Tibial artery (tissue), 4 donors: ENCODE measurements at regions not wholly inside any gene's neighbourhood (a gene's known extent, or its start where the extent isn't known, plus 50 kb on each side); places are given as distances from the start of the nearest gene placed in this dataset.

Experiments used
- DNase-seq, 2 donors: peaks; one replicate each; pipeline ENCODE4 v3.0.0-alpha.2; 2019
- H3K27ac ChIP-seq, 2 donors: fragments of 200-600 bp; sonication (generic) in 1 of 2; 1 replicate in 1 of 2; 2 replicates in 1 of 2; pipeline ENCODE4 v1.5.1; 2018 to 2019; ENCODE audit warnings: mild to moderate bottlenecking in 1 of 2
- H3K27me3 ChIP-seq, 2 donors: fragments of 200-600 bp; sonication (generic) in 1 of 2; one replicate each; pipeline versions ENCODE4 v1.5.1 to v1.6.0; 2016 to 2019
- H3K36me3 ChIP-seq, 3 donors: fragments of 200-600 bp; sonication (generic) in 2 of 3; one replicate each; pipeline ENCODE4 v1.5.1; 2016 to 2019; ENCODE audit warnings: mild to moderate bottlenecking in 2 of 3
- H3K4me1 ChIP-seq, 4 donors: fragments of 200-600 bp; sonication (generic) in 2 of 4; 1 replicate in 3 of 4; 2 replicates in 1 of 4; pipeline ENCODE4 v1.5.1; 2016 to 2019
- H3K4me3 ChIP-seq, 2 donors: fragments of 200-600 bp; sonication (generic) in 1 of 2; 1 replicate in 1 of 2; 2 replicates in 1 of 2; pipeline ENCODE4 v1.5.1; 2018 to 2019; ENCODE audit warnings: mild to moderate bottlenecking in 2 of 2
- H3K9me3 ChIP-seq, 3 donors: fragments of 200-600 bp; sonication (generic) in 1 of 3; one replicate each; pipeline ENCODE4 v1.5.1; 2016 to 2019
- CTCF ChIP-seq, 2 experiments: fragments of 200-600 bp in 1 of 2; fragments of 450-650 bp in 1 of 2; IDR thresholded peaks; one replicate each; pipeline ENCODE4 v1.5.1; 2017 to 2019; ENCODE audit warnings: antibody characterized with exemption in 2 of 2, mild to moderate bottlenecking in 1 of 2, moderate library complexity in 1 of 2
- intact Hi-C: fragments of 100-400 bp; cut with DNase I; formaldehyde crosslinking; loops from one replicate; pipeline ENCODE4 v1.15.0; 2023; ENCODE audit warnings: low total_unique reads

GRCh38 chr2:145190031-145190703 lies 670.2 kb upstream of the ZEB2 start:
- intact Hi-C loops, result no loop called here
- no peaks in the 10 kb centered on the region for H3K9me3 ChIP-seq
- H3K4me1 ChIP-seq, result no peaks in the 10 kb centered on the region
- TF ChIP-seq CTCF (IDR thresholded peaks at IDR 0.05), result no peak
- no peak overlapping the region for H3K4me3 ChIP-seq
- no peak for DNase-seq
- no peak overlapping the region for H3K27ac ChIP-seq
- H3K36me3 ChIP-seq, result no peaks in the 10 kb centered on the region
- no peaks in the 10 kb centered on the region for H3K27me3 ChIP-seq

- intact Hi-C loops, result no loop called here
- no peak for DNase-seq
- Histone ChIP-seq H3K36me3 (no peaks in the 10 kb centered on the region), H3K4me1 (peaks cover 0 to 4% (median 2%) of the 10 kb centered on the region in 4 donors), H3K27ac (no peak overlapping the region), H3K27me3 (no peaks in the 10 kb centered on the region), H3K9me3 (no peaks in the 10 kb centered on the region), H3K4me3 (no peak overlapping the region)
- TF ChIP-seq CTCF (IDR thresholded peaks at IDR 0.05), result no peak
Observed at GRCh38 chr2:145186303-145186702, 666.4 kb upstream of the ZEB2 start.

GRCh38 chr2:145185696-145186095 lies 665.8 kb upstream of the ZEB2 start:
- Histone ChIP-seq H3K27ac (no peak overlapping the region), H3K27me3 (no peaks in the 10 kb centered on the region), H3K9me3 (no peaks in the 10 kb centered on the region), H3K4me3 (no peak overlapping the region), H3K4me1 (peaks cover 0 to 4% (median 2%) of the 10 kb centered on the region in 4 donors), H3K36me3 (no peaks in the 10 kb centered on the region)
- DNase-seq, result no peak
- TF ChIP-seq CTCF (IDR thresholded peaks at IDR 0.05), result no peak
- intact Hi-C loops, result no loop called here

GRCh38 chr2:145184741-145185651 lies 665.1 kb upstream of the ZEB2 start:
- no peaks in the 10 kb centered on the region for H3K27me3 ChIP-seq
- no peak for TF ChIP-seq CTCF (IDR thresholded peaks at IDR 0.05)
- peaks cover 0 to 4% (median 2%) of the 10 kb centered on the region in 4 donors for H3K4me1 ChIP-seq
- no peak overlapping the region for H3K4me3 ChIP-seq
- DNase-seq, result no peak
- intact Hi-C loops, result no loop called here
- H3K36me3 ChIP-seq, result no peaks in the 10 kb centered on the region
- H3K9me3 ChIP-seq, result no peaks in the 10 kb centered on the region
- H3K27ac ChIP-seq, result no peak overlapping the region

- Histone ChIP-seq H3K4me3 (no peak overlapping the region), H3K27ac (no peak overlapping the region), H3K36me3 (no peaks in the 10 kb centered on the region), H3K4me1 (peaks cover 0 to 9% (median 0%) of the 10 kb centered on the region in 4 donors), H3K9me3 (no peaks in the 10 kb centered on the region), H3K27me3 (no peaks in the 10 kb centered on the region)
- TF ChIP-seq CTCF (IDR thresholded peaks at IDR 0.05), result no peak
- intact Hi-C loops, result no loop called here
- DNase-seq, result no peak
Observed at GRCh38 chr2:145169285-145169684, 649.4 kb upstream of the ZEB2 start.
